Skin of body (tissue), 1 donor: ENCODE measurements at regions not wholly inside any gene's neighbourhood (a gene's known extent, or its start where the extent isn't known, plus 50 kb on each side); places are given as distances from the start of the nearest gene placed in this dataset.
A peak's percentile ranks its signal among the peaks of the same experiment; 100 is the strongest.

Source experiments
- DNase-seq: peaks from one replicate; lab custom pipeline; 2025; lab: John Stamatoyannopoulos, UW

GRCh38 chr11:76721755-76722677 is 51.5 kb upstream of the LRRC32 start:
- peak; percentile 82 for DNase-seq

GRCh38 chr11:76723142-76723541 is 52.6 kb upstream of the LRRC32 start:
- DNase-seq: no peak

- no peak for DNase-seq
These were observed 53.0 kb upstream of the LRRC32 start for GRCh38 chr11:76723548-76723947.

- no peak for DNase-seq
These were observed 53.7 kb upstream of the LRRC32 start for GRCh38 chr11:76724171-76724768.

- no peak for DNase-seq
These were observed 54.9 kb upstream of the TSKU start for GRCh38 chr11:76728227-76728626.

GRCh38 chr11:76728778-76729177 is 54.4 kb upstream of the TSKU start:
- DNase-seq: no peak

GRCh38 chr11:76729214-76729613 is 53.9 kb upstream of the TSKU start:
- no peak for DNase-seq

GRCh38 chr11:76730887-76731565 is 52.1 kb upstream of the TSKU start:
- DNase-seq: no peak

- no peak for DNase-seq
These were observed 50.5 kb upstream of the TSKU start for GRCh38 chr11:76732643-76733042.
